K562 (cell line): ENCODE measurements at regions not wholly inside any gene's neighbourhood (a gene's known extent, or its start where the extent isn't known, plus 50 kb on each side); places are given as distances from the start of the nearest gene placed in this dataset.

Experiments used
- ATAC-seq: fragments of 200-7000 bp; cut with Tn5 transposase; 3 replicates; pipeline ENCODE4 v1.9.1; 2020; ENCODE audit warnings: moderate library complexity
- BruUV-seq: library from RNA; stranded (reverse); fragments of 400-500 nt; replicated peaks from 2 replicates; lab custom pipeline; 2021; lab: Mats Ljungman, UMichigan
- CTCF ChIA-PET: fragments of 300-600 bp; formaldehyde crosslinking; extraction: SDS; loops from one replicate; lab custom pipeline; 2021; ENCODE audit warnings: low intra/inter-chr PET ratio; lab: Yijun Ruan, JAX
- POLR2A ChIA-PET: fragments of 300-600, 350-650 bp; sonication (Branson Sonifier 250); formaldehyde crosslinking; extraction: SDS; loops from one replicate; lab custom pipeline; 2021; ENCODE audit warnings: antibody characterized with exemption, inconsistent platforms; lab: Yijun Ruan, JAX
- DNase-seq, 4 experiments: peaks; one replicate each; pipeline versions ENCODE4 v3.0.0 to v3.0.0-alpha.2; 2011 to 2018; ENCODE audit warnings: low spot score in 3 of 4, mixed read lengths in 3 of 4; ENCODE audit errors: extremely low read depth in 1 of 4
- FAIRE-seq: peaks from 2 replicates; lab custom pipeline; 2011; peaks lifted over from hg19 to GRCh38; lab: Jason Lieb, UNC
- H2AFZ ChIP-seq: 2 replicates; pipeline ENCODE4 v1.6.0; 2011; ENCODE audit warnings: low read depth, low read length, control low read depth, inconsistent platforms
- H3K27ac ChIP-seq: fragments of 200-600 bp; 3 replicates; pipeline ENCODE4 v1.8.0; 2011; ENCODE audit warnings: low read depth, mild to moderate bottlenecking, control low read depth, inconsistent platforms, low read length, moderate library complexity, mixed read lengths; ENCODE audit errors: extremely low read depth
- H3K27me3 ChIP-seq, 2 experiments: fragments of 300-600 bp in 1 of 2; 2 replicates in 1 of 2; 3 replicates in 1 of 2; pipeline versions ENCODE4 v1.6.0 to v1.8.0; 2011; ENCODE audit warnings: inconsistent platforms in 2 of 2, low read length in 2 of 2, mild to moderate bottlenecking in 1 of 2, mixed read lengths in 1 of 2, moderate library complexity in 1 of 2; ENCODE audit not compliant: control insufficient read depth in 2 of 2, insufficient read depth in 2 of 2
- H3K36me3 ChIP-seq: fragments of 300-600 bp; 3 replicates; pipeline ENCODE4 v1.8.0; 2011; ENCODE audit warnings: mild to moderate bottlenecking, low read length, inconsistent platforms; ENCODE audit not compliant: control insufficient read depth, insufficient read depth
- H3K4me1 ChIP-seq, 2 experiments: fragments of 200-600 bp in 1 of 2; replicated peaks in 1 of 2; 2 replicates in 1 of 2; 3 replicates in 1 of 2; pipeline versions ENCODE4 v1.5.1 to v1.8.0; 2011; ENCODE audit warnings: inconsistent platforms in 2 of 2, low read length in 2 of 2, mild to moderate bottlenecking in 1 of 2, mixed read lengths in 1 of 2, moderate library complexity in 1 of 2; ENCODE audit not compliant: control insufficient read depth in 2 of 2, insufficient read depth in 2 of 2
- H3K4me2 ChIP-seq: 2 replicates; pipeline ENCODE4 v1.6.1; 2011; ENCODE audit warnings: low read length, control low read depth, inconsistent platforms, mixed read lengths; ENCODE audit not compliant: insufficient read depth
- H3K4me3 ChIP-seq: fragments of 200-600 bp; sonication (generic), shearing (Covaris generic); 2 replicates; pipeline ENCODE4 v1.5.1; 2016; ENCODE audit warnings: control low read depth, inconsistent platforms
- H3K79me2 ChIP-seq: fragments of 200-600 bp; 3 replicates; pipeline ENCODE4 v1.8.0; 2011; ENCODE audit warnings: low read length, inconsistent platforms; ENCODE audit not compliant: control insufficient read depth, insufficient read depth
- H3K9ac ChIP-seq, 2 experiments: 2 replicates each; pipeline versions ENCODE4 v1.6.0 to v1.6.1; 2011; ENCODE audit warnings: low read depth in 2 of 2, low read length in 2 of 2, control low read depth in 1 of 2, inconsistent platforms in 1 of 2, mild to moderate bottlenecking in 1 of 2, mixed read lengths in 1 of 2; ENCODE audit not compliant: insufficient read depth in 1 of 2
- H3K9me1 ChIP-seq: one replicate; pipeline ENCODE4 v1.6.0; 2011; ENCODE audit warnings: inconsistent platforms, mild to moderate bottlenecking, low read length, moderate library complexity; ENCODE audit not compliant: control insufficient read depth, insufficient read depth
- H3K9me3 ChIP-seq: replicated peaks from 2 replicates; pipeline ENCODE4 v1.5.1; 2011; ENCODE audit warnings: low read depth, low read length, inconsistent platforms; ENCODE audit not compliant: control insufficient read depth, insufficient read depth
- H4K20me1 ChIP-seq: replicated peaks from 2 replicates; pipeline ENCODE4 v1.6.1; 2011; ENCODE audit warnings: low read length, inconsistent platforms, mixed read lengths; ENCODE audit not compliant: control insufficient read depth, insufficient read depth
- HNRNPLL ChIP-seq: fragments of 200-400 bp; formaldehyde crosslinking; IDR thresholded peaks from 2 replicates; pipeline ENCODE4 v1.6.1; 2017; ENCODE audit warnings: low read length, low read depth, mild to moderate bottlenecking; ENCODE audit not compliant: poor library complexity, severe bottlenecking
- NFE2L1 ChIP-seq: fragments of 450-650 bp; IDR thresholded peaks from 2 replicates; pipeline ENCODE4 v1.6.1; 2016; ENCODE audit warnings: missing genetic modification characterization, low read depth, mild to moderate bottlenecking, missing compliant biosample characterization, moderate library complexity, borderline replicate concordance
- NONO ChIP-seq, 2 experiments: fragments of 200-400 bp in 1 of 2; fragments of 450-650 bp in 1 of 2; formaldehyde crosslinking in 1 of 2; IDR thresholded peaks; 2 replicates each; pipeline ENCODE4 v1.6.1; 2017; ENCODE audit warnings: low read depth in 2 of 2, mild to moderate bottlenecking in 2 of 2, moderate library complexity in 2 of 2, low read length in 1 of 2
- NR2C2 ChIP-seq, 2 experiments: fragments of 200-800 bp in 1 of 2; sonication (Bioruptor generic) in 1 of 2; sonication (generic) in 1 of 2; formaldehyde crosslinking in 1 of 2; IDR thresholded peaks; 2 replicates each; pipeline versions ENCODE4 v1.6.1 to v1.8.0; 2016 to 2022; ENCODE audit warnings: mild to moderate bottlenecking in 1 of 2, missing compliant biosample characterization in 1 of 2, missing genetic modification characterization in 1 of 2, missing genetic modification reagents in 1 of 2
- ZBTB40 ChIP-seq, 2 experiments: fragments of 450-650 bp in 1 of 2; sonication (generic) in 1 of 2; formaldehyde crosslinking in 1 of 2; IDR thresholded peaks; 2 replicates each; pipeline versions ENCODE4 v1.7.1 to v1.9.0; 2016 to 2022; ENCODE audit warnings: inconsistent platforms in 1 of 2, mild to moderate bottlenecking in 1 of 2, missing genetic modification reagents in 1 of 2
- WGBS: fragments of 100-300 bp; shearing (Covaris generic); methylation state at CpG from one replicate; pipeline ENCODE4 v1.1.6; 2016; ENCODE audit warnings: low coverage, mixed read lengths; ENCODE audit not compliant: insufficient coverage; ENCODE audit errors: missing lambda C conversion rate; 5-methylcytosine and 5-hydroxymethylcytosine counted together
- in situ Hi-C: fragments of 300-500 bp; cut with MboI; formaldehyde crosslinking; loops from 4 replicates; pipeline ENCODE4 v1.15.0; 2018; ENCODE audit warnings: inconsistent platforms, mixed read lengths
- intact Hi-C: fragments of 100-400 bp; cut with micrococcal nuclease; formaldehyde crosslinking; loops from 2 replicates; pipeline ENCODE4 v1.14.2; 2022

- Histone ChIP-seq H3K27ac (no peak overlapping the region), H3K4me1 (no peaks in the 10 kb centered on the region), H3K27me3 (no peaks in the 10 kb centered on the region), H3K9me1 (no peaks in the 10 kb centered on the region), H3K79me2 (no peaks in the 10 kb centered on the region), H2AFZ (no peak overlapping the region), H3K9me3 (no peaks in the 10 kb centered on the region), H4K20me1 (no peaks in the 10 kb centered on the region), H3K36me3 (no peaks in the 10 kb centered on the region), H3K4me3 (no peak overlapping the region), H3K9ac (no peak overlapping the region), H3K4me2 (no peak overlapping the region)
- DNase-seq (no peak), ATAC-seq (no peak), FAIRE-seq (no peak)
- ChIA-PET POLR2A (no interaction called here), CTCF (no interaction called here)
- WGBS = 0% methylated on average over 8 of the region's 8 CpGs
- intact Hi-C loops (no loop called here), in situ Hi-C loops (no loop called here)
- BruUV-seq = no TSS peak
- TF ChIP-seq NFE2L1 (no peak), NONO (IDR thresholded peaks at IDR 0.05; ENCODE audit: low read depth in 2 of 2, low read length in 1 of 2) (no peak)
Observed at GRCh38 chr14:97230051-97230450, 432.9 kb downstream of the VRK1 start.

GRCh38 chr14:97233319-97233985 is 436.3 kb downstream of the VRK1 start:
- ChIA-PET CTCF (no interaction called here), POLR2A (no interaction called here)
- no peak for FAIRE-seq
- TF ChIP-seq HNRNPLL = no peak
- TF ChIP-seq NR2C2 (CRISPR knock-in tag; IDR thresholded peaks at IDR 0.05) = no peak
- TF ChIP-seq NR2C2 (tag; IDR thresholded peaks at IDR 0.05) = no peak
- no peak for TF ChIP-seq ZBTB40 (IDR thresholded peaks at IDR 0.05)
- no peak for TF ChIP-seq ZBTB40 (CRISPR knock-in tag; IDR thresholded peaks at IDR 0.05)

More at GRCh38 chr14:97233319-97233985, 436.3 kb downstream of the VRK1 start:
- intact Hi-C loops (no loop called here), in situ Hi-C loops (no loop called here)
- H3K79me2 ChIP-seq = no peaks in the 10 kb centered on the region
- H3K36me3 ChIP-seq = no peaks in the 10 kb centered on the region
- no peaks in the 10 kb centered on the region for H3K9me1 ChIP-seq
- H2AFZ ChIP-seq = no peak overlapping the region
- ATAC-seq (no peak), DNase-seq (no peak)
- no TSS peak for BruUV-seq
- WGBS = 3% methylated on average over 9 of the region's 9 CpGs
- H4K20me1 ChIP-seq = no peaks in the 10 kb centered on the region
- no peak overlapping the region for H3K9ac ChIP-seq
- no peaks in the 10 kb centered on the region for H3K27me3 ChIP-seq
- H3K9me3 ChIP-seq = no peaks in the 10 kb centered on the region
- no peak overlapping the region for H3K4me2 ChIP-seq
- H3K27ac ChIP-seq = no peak overlapping the region
- H3K4me3 ChIP-seq = no peak overlapping the region
- no peaks in the 10 kb centered on the region for H3K4me1 ChIP-seq
